ENCODE measurements at regions not wholly inside any gene's neighbourhood (a gene's known extent, or its start where the extent isn't known, plus 50 kb on each side); places are given as distances from the start of the nearest gene placed in this dataset.
"Not testable (repeated sequence)": the region's sequence is repeated elsewhere in the genome, so short reads cannot be mapped to it uniquely, and the experiment has no call there.

GRCh38 chr6:94734751-94735150 lies 842.6 kb upstream of the MANEA start:
- no peak for DNase-seq
- intact Hi-C loops (cut with DNase I; ENCODE audit: low total_unique reads), result no loop called here
- H3K27ac ChIP-seq, result no peak overlapping the region

DNA sequence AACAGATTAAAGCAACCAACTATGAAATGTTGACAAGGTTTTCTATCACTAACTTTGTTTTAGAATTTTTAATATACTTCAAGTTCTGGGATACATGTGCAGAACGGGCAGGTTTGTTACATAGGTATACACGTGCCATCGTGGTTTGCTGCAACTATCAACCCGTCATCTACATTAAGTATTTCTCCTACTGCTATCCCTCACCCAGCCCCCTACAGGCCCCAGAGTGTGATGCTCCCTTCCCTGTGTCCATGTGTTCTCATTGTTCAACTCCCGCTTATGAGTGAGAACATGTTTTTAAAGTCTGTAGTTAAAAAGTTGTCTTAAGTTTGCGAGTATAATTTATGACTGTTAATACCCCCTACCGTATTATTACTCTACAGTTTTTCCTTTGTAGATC lies 844.3 kb upstream of the MANEA start:
- H3K27ac ChIP-seq, result no peak overlapping the region
- DNase-seq, result no peak
- H3K4me3 ChIP-seq, result no peak overlapping the region
- TF ChIP-seq, protein P1, sequence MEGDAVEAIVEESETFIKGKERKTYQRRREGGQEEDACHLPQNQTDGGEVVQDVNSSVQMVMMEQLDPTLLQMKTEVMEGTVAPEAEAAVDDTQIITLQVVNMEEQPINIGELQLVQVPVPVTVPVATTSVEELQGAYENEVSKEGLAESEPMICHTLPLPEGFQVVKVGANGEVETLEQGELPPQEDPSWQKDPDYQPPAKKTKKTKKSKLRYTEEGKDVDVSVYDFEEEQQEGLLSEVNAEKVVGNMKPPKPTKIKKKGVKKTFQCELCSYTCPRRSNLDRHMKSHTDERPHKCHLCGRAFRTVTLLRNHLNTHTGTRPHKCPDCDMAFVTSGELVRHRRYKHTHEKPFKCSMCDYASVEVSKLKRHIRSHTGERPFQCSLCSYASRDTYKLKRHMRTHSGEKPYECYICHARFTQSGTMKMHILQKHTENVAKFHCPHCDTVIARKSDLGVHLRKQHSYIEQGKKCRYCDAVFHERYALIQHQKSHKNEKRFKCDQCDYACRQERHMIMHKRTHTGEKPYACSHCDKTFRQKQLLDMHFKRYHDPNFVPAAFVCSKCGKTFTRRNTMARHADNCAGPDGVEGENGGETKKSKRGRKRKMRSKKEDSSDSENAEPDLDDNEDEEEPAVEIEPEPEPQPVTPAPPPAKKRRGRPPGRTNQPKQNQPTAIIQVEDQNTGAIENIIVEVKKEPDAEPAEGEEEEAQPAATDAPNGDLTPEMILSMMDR (IDR thresholded peaks at IDR 0.05), result no peak
- H3K27me3 ChIP-seq, result no peaks in the 10 kb centered on the region
- no peaks in the 10 kb centered on the region for H3K4me1 ChIP-seq
- intact Hi-C loops (cut with DNase I; ENCODE audit: low total_unique reads), result no loop called here
- H3K36me3 ChIP-seq, result no peaks in the 10 kb centered on the region
- no peaks in the 10 kb centered on the region for H3K9me3 ChIP-seq

More at GRCh38 chr6:94734751-94735150, 842.6 kb upstream of the MANEA start:
- Histone ChIP-seq H3K9me3 (no peaks in the 10 kb centered on the region), H3K36me3 (no peaks in the 10 kb centered on the region), H3K27me3 (no peaks in the 10 kb centered on the region), H3K4me3 (no peak overlapping the region), H3K4me1 (no peaks in the 10 kb centered on the region)
- TF ChIP-seq, protein P1 (IDR thresholded peaks at IDR 0.05), result no peak

GRCh38 chr6:94727710-94728109 lies 849.6 kb upstream of the MANEA start:
- Histone ChIP-seq H3K4me1 (no peaks in the 10 kb centered on the region), H3K4me3 (no peak overlapping the region), H3K27me3 (no peaks in the 10 kb centered on the region), H3K36me3 (no peaks in the 10 kb centered on the region), H3K9me3 (peaks cover 0 to 12% (median 0%) of the 10 kb centered on the region in 3 donors), H3K27ac (no peak overlapping the region)
- TF ChIP-seq, protein P1 (IDR thresholded peaks at IDR 0.05), result no peak
- no peak for DNase-seq
- intact Hi-C loops (cut with DNase I; ENCODE audit: low total_unique reads), result no loop called here

DNA sequence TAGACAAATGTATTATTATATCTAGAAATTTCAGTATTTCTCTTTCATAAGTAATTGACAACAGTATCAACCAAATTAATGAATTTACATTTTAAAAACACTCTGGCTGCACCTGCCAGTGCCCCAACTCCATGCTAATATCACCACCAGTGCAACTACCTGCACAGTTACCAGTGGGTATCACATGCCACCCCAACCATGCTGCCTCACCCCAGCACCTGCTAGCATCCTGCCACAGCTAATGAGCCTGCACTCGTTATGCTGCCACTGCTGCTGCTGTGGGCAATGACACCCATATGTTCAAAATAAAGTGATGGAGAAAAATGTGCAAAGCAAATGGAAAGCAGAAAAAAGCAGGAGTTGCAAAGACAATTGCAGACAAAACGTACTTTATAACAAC lies 855.9 kb upstream of the MANEA start:
- intact Hi-C loops (cut with DNase I; ENCODE audit: low total_unique reads), result no loop called here
- no peaks in the 10 kb centered on the region for H3K4me1 ChIP-seq
- no peaks in the 10 kb centered on the region for H3K27me3 ChIP-seq
- H3K27ac ChIP-seq, result no peak overlapping the region
- TF ChIP-seq, protein P1 (IDR thresholded peaks at IDR 0.05), result no peak
- no peak overlapping the region for H3K4me3 ChIP-seq
- H3K36me3 ChIP-seq, result no peaks in the 10 kb centered on the region
- DNase-seq, result no peak
- H3K9me3 ChIP-seq, result no peaks in the 10 kb centered on the region

- no peak for DNase-seq
- Histone ChIP-seq H3K36me3 (no peaks in the 10 kb centered on the region), H3K27me3 (no peaks in the 10 kb centered on the region), H3K9me3 (no peaks in the 10 kb centered on the region), H3K4me1 (no peaks in the 10 kb centered on the region), H3K4me3 (no peak overlapping the region), H3K27ac (no peak overlapping the region)
- intact Hi-C loops (cut with DNase I; ENCODE audit: low total_unique reads), result no loop called here
- TF ChIP-seq, protein P1 (IDR thresholded peaks at IDR 0.05), result no peak
Observed at GRCh38 chr6:94713446-94713845, 863.9 kb upstream of the MANEA start.

GRCh38 chr6:94698773-94699172 lies 878.6 kb upstream of the MANEA start:
- Histone ChIP-seq H3K27ac (no peak overlapping the region), H3K9me3 (no peaks in the 10 kb centered on the region), H3K4me3 (no peak overlapping the region), H3K27me3 (no peaks in the 10 kb centered on the region), H3K36me3 (no peaks in the 10 kb centered on the region), H3K4me1 (no peaks in the 10 kb centered on the region)
- TF ChIP-seq, protein P1 (IDR thresholded peaks at IDR 0.05), result no peak
- intact Hi-C loops (cut with DNase I; ENCODE audit: low total_unique reads), result no loop called here
- no peak for DNase-seq

GRCh38 chr6:94687255-94687654 lies 890.1 kb upstream of the MANEA start:
- DNase-seq; H3K4me1 ChIP-seq; H3K27me3 ChIP-seq; H3K27ac ChIP-seq; intact Hi-C loops (cut with DNase I; ENCODE audit: low total_unique reads); H3K36me3 ChIP-seq; H3K4me3 ChIP-seq; H3K9me3 ChIP-seq: not testable (repeated sequence)
